ENCODE measurements at regions not wholly inside any gene's neighbourhood (a gene's known extent, or its start where the extent isn't known, plus 50 kb on each side); places are given as distances from the start of the nearest gene placed in this dataset.
A peak's percentile ranks its signal among the peaks of the same experiment; 100 is the strongest.

DNA sequence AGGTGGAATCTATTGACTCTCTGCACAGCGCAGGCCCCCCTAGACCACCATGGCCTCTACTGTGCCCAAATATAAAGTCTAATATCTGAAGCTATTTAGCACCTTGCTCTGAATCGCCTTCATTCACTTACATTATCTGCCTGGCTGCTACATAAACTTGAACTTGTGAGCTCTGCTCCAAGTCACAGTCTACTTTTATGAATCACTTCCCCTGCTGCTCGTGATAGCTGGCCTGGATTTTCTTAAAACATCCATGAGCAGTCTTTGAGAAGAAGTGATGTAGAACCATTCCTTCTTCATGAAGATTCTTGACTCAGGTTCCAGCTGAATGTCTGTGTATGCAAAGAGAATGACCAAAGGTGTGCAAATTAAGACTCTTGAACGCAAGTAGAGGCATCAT, 359.5 kb downstream of the RND3 start:
- Histone ChIP-seq H3K4me3 (ENCODE audit: low read depth, low read length) (no peak overlapping the region; the same call in 1 of the 2 replicates), H2AFZ (ENCODE audit: low read length, unreplicated experiment) (no peak overlapping the region), H3K79me2 (ENCODE audit: control insufficient read depth, insufficient read depth, low read length, unreplicated experiment) (no peaks in the 10 kb centered on the region), H3K4me1 (ENCODE audit: control insufficient read depth, insufficient read depth, low read length, unreplicated experiment) (peaks cover 41% of the 10 kb centered on the region), H3K27me3 (ENCODE audit: insufficient read depth, low read length) (no peaks in the 10 kb centered on the region), H3K27ac (ENCODE audit: low read depth, low read length) (peak overlapping the region; percentile 45; the same call in 1 of the 2 replicates), H3K36me3 (ENCODE audit: insufficient read depth, low read length) (no peaks in the 10 kb centered on the region)

DNA sequence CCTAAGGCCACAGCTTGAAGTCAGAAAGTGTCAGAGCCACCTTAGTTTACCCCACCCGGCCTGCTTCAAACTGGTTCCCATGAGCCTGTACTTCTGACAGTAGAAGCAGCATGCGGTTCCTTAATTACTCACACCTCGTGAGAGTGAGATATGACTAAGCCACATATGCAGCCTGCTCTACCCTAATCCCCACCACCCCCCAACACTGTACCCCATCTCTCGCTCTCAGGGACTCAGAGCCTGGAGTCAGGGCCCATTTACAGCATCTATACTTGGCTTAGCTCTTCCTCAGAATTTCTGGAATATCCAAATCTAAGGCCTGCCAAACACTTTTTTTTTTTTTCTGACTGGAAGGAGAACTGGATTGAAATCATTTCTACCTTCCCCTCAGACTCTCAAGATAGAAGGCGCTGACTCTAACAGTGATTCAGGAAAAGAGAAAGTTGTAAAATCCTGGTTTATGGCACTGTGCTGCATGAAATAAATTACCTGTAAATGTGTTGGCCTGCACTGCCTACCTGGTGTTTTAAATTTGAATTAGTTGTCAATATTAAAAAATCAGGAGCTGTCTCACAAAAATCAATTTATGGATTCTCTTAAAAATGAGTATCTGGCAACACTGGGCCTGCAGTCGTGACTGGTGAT, 360.0 kb downstream of the RND3 start:
- Histone ChIP-seq H2AFZ (ENCODE audit: low read length, unreplicated experiment) (no peak overlapping the region), H3K36me3 (ENCODE audit: insufficient read depth, low read length) (no peaks in the 10 kb centered on the region), H3K4me3 (ENCODE audit: low read depth, low read length) (no peak overlapping the region; the same call in 1 of the 2 replicates), H3K79me2 (ENCODE audit: control insufficient read depth, insufficient read depth, low read length, unreplicated experiment) (no peaks in the 10 kb centered on the region), H3K4me1 (ENCODE audit: control insufficient read depth, insufficient read depth, low read length, unreplicated experiment) (peaks cover 41% of the 10 kb centered on the region), H3K27ac (ENCODE audit: low read depth, low read length) (peak overlapping the region; percentile 45; the same call in 1 of the 2 replicates), H3K27me3 (ENCODE audit: insufficient read depth, low read length) (no peaks in the 10 kb centered on the region)

DNA sequence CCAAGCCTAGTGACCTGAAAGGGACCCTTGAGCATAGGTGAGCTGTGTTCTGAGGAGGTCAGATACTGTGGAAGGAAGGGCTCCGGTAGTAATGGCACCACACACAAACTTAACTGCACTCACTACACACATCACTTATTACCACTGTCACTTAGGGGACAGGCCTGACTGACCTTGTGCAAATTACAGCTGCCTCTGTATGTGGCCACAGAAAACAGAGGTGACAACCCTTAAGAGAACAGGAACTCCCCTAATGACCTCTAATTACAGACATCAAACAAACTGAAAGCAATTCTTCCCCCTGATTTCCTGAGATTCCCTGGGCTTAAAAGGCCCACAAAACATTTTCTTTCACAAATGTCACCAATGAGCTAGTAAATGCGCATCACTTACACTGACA, 360.6 kb downstream of the RND3 start:
- Histone ChIP-seq H3K4me1 (ENCODE audit: control insufficient read depth, insufficient read depth, low read length, unreplicated experiment) (peaks cover 41% of the 10 kb centered on the region), H3K79me2 (ENCODE audit: control insufficient read depth, insufficient read depth, low read length, unreplicated experiment) (no peaks in the 10 kb centered on the region), H3K27me3 (ENCODE audit: insufficient read depth, low read length) (no peaks in the 10 kb centered on the region), H2AFZ (ENCODE audit: low read length, unreplicated experiment) (peak overlapping the region; percentile 59), H3K4me3 (ENCODE audit: low read depth, low read length) (no peak overlapping the region), H3K27ac (ENCODE audit: low read depth, low read length) (peak overlapping the region; percentile 57; the same call in 1 of the 2 replicates), H3K36me3 (ENCODE audit: insufficient read depth, low read length) (no peaks in the 10 kb centered on the region)

DNA sequence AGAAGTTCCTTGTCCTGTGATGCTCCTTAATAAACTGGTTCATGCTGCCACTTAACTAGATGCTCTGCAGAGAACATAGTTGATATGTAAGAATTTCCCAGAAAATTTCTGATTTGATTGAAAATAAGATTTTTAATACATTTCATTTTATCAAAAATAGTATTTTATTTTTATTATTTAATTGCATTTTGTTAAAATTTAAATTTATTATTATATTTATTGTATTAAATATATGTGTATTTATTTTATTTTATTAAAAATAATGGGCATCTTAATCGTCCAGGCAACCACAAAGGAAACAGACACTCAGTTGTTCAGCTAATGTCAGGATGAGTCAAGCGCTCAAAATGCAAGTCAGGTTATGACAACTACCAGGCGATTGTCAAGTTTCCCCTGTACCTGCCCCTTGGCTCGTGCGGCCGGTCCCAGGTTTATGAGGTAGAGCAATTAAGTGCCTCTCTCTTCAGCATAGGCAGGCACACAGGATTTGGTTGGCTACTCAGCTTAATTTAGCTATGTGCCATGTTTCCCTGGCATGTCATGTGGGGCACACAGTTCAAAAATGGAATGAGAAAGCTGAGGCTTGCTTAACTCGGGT, 361.2 kb downstream of the RND3 start:
- H3K4me1 ChIP-seq (ENCODE audit: control insufficient read depth, insufficient read depth, low read length, unreplicated experiment): peaks cover 41% of the 10 kb centered on the region
- no peaks in the 10 kb centered on the region for H3K79me2 ChIP-seq (ENCODE audit: control insufficient read depth, insufficient read depth, low read length, unreplicated experiment)
- H3K4me3 ChIP-seq (ENCODE audit: low read depth, low read length): no peak overlapping the region
- H3K36me3 ChIP-seq (ENCODE audit: insufficient read depth, low read length): no peaks in the 10 kb centered on the region
- H3K27me3 ChIP-seq (ENCODE audit: insufficient read depth, low read length): no peaks in the 10 kb centered on the region
- peak overlapping the region; percentile 74 for H3K27ac ChIP-seq (ENCODE audit: low read depth, low read length)
- H2AFZ ChIP-seq (ENCODE audit: low read length, unreplicated experiment): peak overlapping the region; percentile 59

DNA sequence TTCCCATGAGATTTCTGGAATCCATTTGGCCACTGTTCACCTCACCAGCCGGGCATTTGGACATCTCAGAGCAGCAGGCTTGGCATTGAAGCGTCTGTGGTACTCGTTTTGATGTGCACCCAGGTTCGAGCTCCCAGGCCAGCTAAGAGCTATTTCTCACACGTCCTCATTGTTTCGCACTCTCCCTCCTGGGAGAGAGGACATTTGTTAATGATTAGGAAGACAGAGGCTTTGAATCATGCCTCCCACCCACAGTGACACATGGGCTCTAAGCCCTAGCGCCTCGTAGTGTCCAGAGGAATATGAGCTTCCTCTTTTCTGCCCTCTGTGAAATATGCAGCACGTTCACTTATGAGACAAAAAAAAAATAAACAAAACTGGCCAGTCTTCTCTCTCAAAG, 361.8 kb downstream of the RND3 start:
- Histone ChIP-seq H3K4me1 (ENCODE audit: control insufficient read depth, insufficient read depth, low read length, unreplicated experiment) (peaks cover 41% of the 10 kb centered on the region), H3K79me2 (ENCODE audit: control insufficient read depth, insufficient read depth, low read length, unreplicated experiment) (no peaks in the 10 kb centered on the region), H2AFZ (ENCODE audit: low read length, unreplicated experiment) (peak overlapping the region; percentile 16), H3K27ac (ENCODE audit: low read depth, low read length) (peak overlapping the region; percentile 74), H3K36me3 (ENCODE audit: insufficient read depth, low read length) (no peaks in the 10 kb centered on the region), H3K4me3 (ENCODE audit: low read depth, low read length) (peak overlapping the region; percentile 24; the same call in 1 of the 2 replicates), H3K27me3 (ENCODE audit: insufficient read depth, low read length) (no peaks in the 10 kb centered on the region)

DNA sequence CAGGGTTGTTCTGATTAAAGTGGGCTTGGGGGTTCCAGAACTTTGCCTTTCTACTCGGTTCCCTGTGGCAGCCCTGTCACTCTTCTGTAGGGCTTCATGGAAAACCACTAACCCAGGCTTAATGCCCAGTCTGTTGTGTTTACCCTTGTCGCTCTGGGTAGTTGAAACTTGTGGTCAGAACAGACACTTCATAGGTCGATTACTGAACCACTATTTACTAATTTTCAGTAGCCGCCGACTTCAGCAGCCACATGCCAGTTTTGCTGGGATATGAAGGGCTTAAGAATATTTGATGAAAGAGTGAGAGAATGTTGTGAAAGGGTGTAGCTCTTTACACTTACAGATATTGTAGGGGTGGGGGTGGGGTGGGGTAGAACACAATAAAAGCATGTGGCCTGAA, 362.3 kb downstream of the RND3 start:
- H3K4me3 ChIP-seq (ENCODE audit: low read depth, low read length): no peak overlapping the region
- H2AFZ ChIP-seq (ENCODE audit: low read length, unreplicated experiment): no peak overlapping the region
- H3K27ac ChIP-seq (ENCODE audit: low read depth, low read length): peak overlapping the region; percentile 74; the same call in 1 of the 2 replicates
- H3K27me3 ChIP-seq (ENCODE audit: insufficient read depth, low read length): no peaks in the 10 kb centered on the region
- peaks cover 41% of the 10 kb centered on the region for H3K4me1 ChIP-seq (ENCODE audit: control insufficient read depth, insufficient read depth, low read length, unreplicated experiment)
- H3K79me2 ChIP-seq (ENCODE audit: control insufficient read depth, insufficient read depth, low read length, unreplicated experiment): no peaks in the 10 kb centered on the region
- no peaks in the 10 kb centered on the region for H3K36me3 ChIP-seq (ENCODE audit: insufficient read depth, low read length)

DNA sequence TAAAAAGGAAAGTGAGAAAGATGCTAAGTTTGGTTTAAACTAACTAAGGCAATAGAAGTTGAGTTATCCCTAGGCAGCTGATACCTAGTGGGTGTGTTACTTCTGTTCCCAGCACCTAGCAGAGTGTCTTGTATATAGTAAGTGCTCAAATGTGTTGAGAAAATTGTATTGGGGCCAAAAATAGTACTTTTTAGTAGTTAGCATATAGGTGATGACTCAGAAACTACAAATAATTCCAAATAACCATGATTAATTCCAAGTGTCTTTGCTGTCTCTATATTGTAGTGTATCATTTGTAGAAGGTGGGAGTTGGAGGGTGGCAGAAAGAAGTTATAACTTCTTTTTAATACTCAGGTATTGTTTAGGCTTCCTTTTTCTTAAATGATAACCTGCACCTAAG, 362.7 kb downstream of the RND3 start:
- Histone ChIP-seq H3K36me3 (ENCODE audit: insufficient read depth, low read length) (no peaks in the 10 kb centered on the region), H3K27me3 (ENCODE audit: insufficient read depth, low read length) (no peaks in the 10 kb centered on the region), H3K79me2 (ENCODE audit: control insufficient read depth, insufficient read depth, low read length, unreplicated experiment) (no peaks in the 10 kb centered on the region), H3K4me1 (ENCODE audit: control insufficient read depth, insufficient read depth, low read length, unreplicated experiment) (peaks cover 41% of the 10 kb centered on the region), H3K27ac (ENCODE audit: low read depth, low read length) (no peak overlapping the region), H2AFZ (ENCODE audit: low read length, unreplicated experiment) (no peak overlapping the region), H3K4me3 (ENCODE audit: low read depth, low read length) (no peak overlapping the region)

DNA sequence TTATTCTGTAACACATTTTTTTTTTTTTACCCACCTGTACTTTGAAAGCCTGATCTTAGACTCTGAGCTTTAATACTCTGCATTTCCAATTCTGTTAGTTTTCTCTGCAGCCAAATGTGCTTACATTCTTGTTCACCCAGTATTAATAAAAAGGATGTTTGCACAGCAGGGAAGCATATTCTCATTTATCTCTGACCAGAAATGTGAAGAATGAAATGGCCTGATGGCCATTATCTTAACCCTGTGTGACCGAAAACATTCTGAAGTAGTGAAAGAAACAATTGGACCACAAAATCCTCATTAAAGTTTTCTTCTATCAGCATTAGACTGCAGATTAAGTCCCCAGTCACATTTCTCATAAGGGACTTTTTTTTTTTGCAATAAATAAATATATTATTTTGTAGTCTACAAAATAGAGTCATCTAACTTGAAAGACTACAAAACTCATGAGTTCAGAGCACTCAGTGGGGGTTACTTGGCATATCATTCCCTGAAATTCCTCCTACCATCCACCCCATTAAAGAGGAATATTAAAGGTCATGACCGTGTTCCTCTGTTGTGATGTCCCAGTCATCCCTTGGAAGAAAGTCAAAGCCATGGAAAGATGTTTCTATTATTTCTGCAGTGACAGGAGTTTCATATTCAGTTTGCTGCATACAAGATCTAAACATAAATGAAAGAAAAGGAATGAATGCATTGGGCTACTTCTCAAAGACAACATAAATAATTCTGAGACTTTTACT, 364.4 kb downstream of the RND3 start:
- Histone ChIP-seq H2AFZ (ENCODE audit: low read length, unreplicated experiment) (no peak overlapping the region), H3K4me1 (ENCODE audit: control insufficient read depth, insufficient read depth, low read length, unreplicated experiment) (peaks cover 37% of the 10 kb centered on the region), H3K79me2 (ENCODE audit: control insufficient read depth, insufficient read depth, low read length, unreplicated experiment) (no peaks in the 10 kb centered on the region), H3K36me3 (ENCODE audit: insufficient read depth, low read length) (no peaks in the 10 kb centered on the region), H3K4me3 (ENCODE audit: low read depth, low read length) (no peak overlapping the region), H3K27ac (ENCODE audit: low read depth, low read length) (no peak overlapping the region), H3K27me3 (ENCODE audit: insufficient read depth, low read length) (no peaks in the 10 kb centered on the region)

DNA sequence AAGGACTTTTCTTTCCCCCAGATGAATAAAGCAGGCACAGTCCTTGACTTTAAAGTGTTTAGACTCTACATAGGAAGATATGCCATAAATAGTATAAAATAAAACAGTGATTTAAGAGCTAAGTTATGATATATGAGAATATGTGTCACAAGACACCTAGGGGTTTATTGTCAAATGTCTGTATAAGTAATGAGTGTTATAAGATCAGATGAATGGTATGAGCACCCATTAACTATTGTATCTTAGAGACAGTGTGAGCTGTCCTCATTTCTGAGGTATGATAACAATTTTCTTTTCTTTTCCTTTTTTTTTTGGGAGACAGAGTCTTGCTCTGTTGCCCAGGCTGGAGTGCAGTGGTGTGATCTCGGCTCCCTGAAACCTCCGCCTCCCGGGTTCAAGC, 365.3 kb downstream of the RND3 start:
- no peak overlapping the region for H3K27ac ChIP-seq (ENCODE audit: low read depth, low read length)
- no peak overlapping the region for H2AFZ ChIP-seq (ENCODE audit: low read length, unreplicated experiment)
- no peaks in the 10 kb centered on the region for H3K27me3 ChIP-seq (ENCODE audit: insufficient read depth, low read length)
- no peak overlapping the region for H3K4me3 ChIP-seq (ENCODE audit: low read depth, low read length)
- no peaks in the 10 kb centered on the region for H3K79me2 ChIP-seq (ENCODE audit: control insufficient read depth, insufficient read depth, low read length, unreplicated experiment)
- no peaks in the 10 kb centered on the region for H3K36me3 ChIP-seq (ENCODE audit: insufficient read depth, low read length)
- peaks cover 29% of the 10 kb centered on the region for H3K4me1 ChIP-seq (ENCODE audit: control insufficient read depth, insufficient read depth, low read length, unreplicated experiment)

DNA sequence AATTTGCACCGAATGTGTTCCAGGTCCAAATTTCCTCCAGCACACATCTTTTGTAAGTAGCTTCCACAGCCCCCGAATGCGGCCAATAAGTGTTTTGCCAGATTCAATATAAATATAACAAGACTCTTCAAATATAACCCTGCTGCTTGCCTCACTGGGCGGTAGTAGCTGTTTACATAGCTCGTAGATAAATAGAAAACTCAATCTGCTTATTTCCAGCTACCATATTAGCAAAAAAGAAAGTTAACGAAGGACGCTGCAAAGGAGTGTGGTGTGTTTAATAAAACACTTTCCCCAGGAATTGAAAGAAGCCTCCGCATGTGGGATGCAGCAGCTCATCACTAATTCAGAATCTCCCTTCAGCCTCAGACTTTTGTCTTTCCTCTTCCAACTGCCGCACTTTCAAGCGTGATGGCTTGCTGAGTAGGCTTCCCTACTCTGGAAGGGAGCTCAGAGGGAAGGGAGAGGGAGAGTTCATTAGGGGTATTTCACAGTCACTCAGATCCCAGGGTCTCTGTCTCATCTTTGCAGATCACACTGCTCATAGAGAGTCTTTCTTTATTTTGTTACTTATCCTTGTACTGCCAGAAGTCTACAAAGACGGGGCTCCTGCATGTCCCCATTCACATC, 367.0 kb downstream of the RND3 start:
- Histone ChIP-seq H3K27ac (ENCODE audit: low read depth, low read length) (no peak overlapping the region), H3K27me3 (ENCODE audit: insufficient read depth, low read length) (no peaks in the 10 kb centered on the region), H3K4me1 (ENCODE audit: control insufficient read depth, insufficient read depth, low read length, unreplicated experiment) (peaks cover 17% of the 10 kb centered on the region), H3K36me3 (ENCODE audit: insufficient read depth, low read length) (no peaks in the 10 kb centered on the region), H3K79me2 (ENCODE audit: control insufficient read depth, insufficient read depth, low read length, unreplicated experiment) (no peaks in the 10 kb centered on the region), H3K4me3 (ENCODE audit: low read depth, low read length) (no peak overlapping the region), H2AFZ (ENCODE audit: low read length, unreplicated experiment) (no peak overlapping the region)

All from ACC112 (cell line).